HG02938 (cell line): ENCODE measurements at regions not wholly inside any gene's neighbourhood (a gene's known extent, or its start where the extent isn't known, plus 50 kb on each side); places are given as distances from the start of the nearest gene placed in this dataset.

ENCODE experiments used
- ATAC-seq: cut with Tn5 transposase; IDR thresholded peaks from one replicate; pipeline ENCODE4 v1.9.1; 2021; ENCODE audit warnings: mild to moderate bottlenecking, moderate library complexity; ENCODE audit not compliant: unreplicated experiment

- no peak for ATAC-seq
These were observed 113.7 kb upstream of the KLHL29 start for GRCh38 chr2:23271230-23271629.

- ATAC-seq = no peak
These were observed 111.2 kb upstream of the KLHL29 start for GRCh38 chr2:23273786-23274185.

DNA sequence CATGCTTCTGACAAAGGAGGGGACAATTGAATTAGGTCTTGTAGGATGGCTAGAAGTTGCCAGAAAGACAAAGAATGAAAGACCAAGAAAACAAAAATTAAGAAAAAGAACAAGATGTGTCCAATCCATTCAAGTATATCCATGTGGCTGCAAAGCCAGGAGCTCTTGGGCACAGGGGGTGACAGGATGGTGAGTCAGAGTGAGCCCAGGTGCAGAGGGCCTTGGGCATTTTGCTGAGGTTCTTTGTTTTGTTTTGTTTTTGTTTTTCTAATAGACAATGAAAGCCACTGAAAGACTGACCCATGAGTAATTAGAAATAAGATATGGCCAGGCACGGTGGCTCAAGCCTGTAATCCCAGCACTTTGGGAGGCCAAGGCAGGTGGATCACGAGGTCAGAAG, 104.6 kb upstream of the KLHL29 start:
- ATAC-seq = no peak

GRCh38 chr2:23283653-23284052, 101.3 kb upstream of the KLHL29 start:
- ATAC-seq = no peak

DNA sequence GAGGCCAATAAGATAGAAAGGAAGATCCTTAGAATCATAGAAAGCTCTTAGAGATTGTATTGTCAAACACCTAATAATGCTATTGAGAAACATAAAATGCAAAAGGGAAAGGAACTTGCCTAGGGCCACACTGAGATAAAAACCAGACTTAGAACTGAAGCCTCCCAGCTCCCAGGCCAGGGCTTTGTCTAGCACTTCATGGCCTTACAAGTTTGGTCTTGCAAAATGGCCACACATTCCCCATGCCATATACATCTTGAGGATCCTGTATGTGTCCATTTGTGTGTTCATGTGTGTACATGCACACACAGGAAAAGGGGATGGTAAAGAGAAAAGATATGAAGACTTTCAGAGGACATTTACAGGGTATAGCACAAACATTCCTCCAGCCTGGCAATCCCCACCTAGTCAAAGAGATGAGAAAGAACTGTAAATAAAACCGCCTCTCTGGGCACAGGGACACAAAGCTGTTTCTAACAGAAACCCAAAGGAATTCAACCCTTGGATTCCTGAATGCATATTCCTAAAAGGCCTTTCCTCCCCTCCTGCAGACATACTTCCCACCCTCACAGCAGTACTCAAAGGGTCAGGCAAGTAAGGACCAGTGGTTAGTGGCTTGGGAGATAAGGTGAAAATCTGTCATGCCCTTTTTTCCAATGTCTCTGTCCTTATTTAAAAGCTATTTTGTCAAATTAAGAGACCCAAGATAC, 99.7 kb upstream of the KLHL29 start:
- ATAC-seq = no peak

- ATAC-seq = no peak
These were observed 98.8 kb upstream of the KLHL29 start for GRCh38 chr2:23286031-23286757.

- no peak for ATAC-seq
These were observed 97.9 kb upstream of the KLHL29 start for GRCh38 chr2:23286758-23287704.

DNA sequence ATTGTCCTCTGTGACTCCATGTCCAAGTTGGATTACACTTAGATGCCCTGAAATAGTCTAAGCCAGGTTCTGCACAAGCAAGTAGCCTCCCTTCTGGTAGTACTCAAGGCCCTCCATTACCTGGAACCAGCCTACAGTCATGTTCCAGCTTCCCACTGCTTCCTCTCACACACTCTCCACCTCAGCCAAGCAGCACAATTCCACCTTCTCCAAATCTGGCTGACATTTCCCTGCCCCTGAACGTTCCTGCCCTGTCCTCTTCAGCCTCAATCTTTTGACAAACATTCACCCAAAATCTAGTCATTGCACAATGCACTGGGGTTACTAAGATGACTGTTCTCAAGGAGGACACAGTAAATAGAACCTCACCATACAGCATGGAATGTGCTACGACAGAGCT, 95.3 kb upstream of the KLHL29 start:
- no peak for ATAC-seq

- no peak for ATAC-seq
These were observed 93.7 kb upstream of the KLHL29 start for GRCh38 chr2:23291239-23291638.

- no peak for ATAC-seq
These were observed 93.0 kb upstream of the KLHL29 start for GRCh38 chr2:23292024-23292423.

DNA sequence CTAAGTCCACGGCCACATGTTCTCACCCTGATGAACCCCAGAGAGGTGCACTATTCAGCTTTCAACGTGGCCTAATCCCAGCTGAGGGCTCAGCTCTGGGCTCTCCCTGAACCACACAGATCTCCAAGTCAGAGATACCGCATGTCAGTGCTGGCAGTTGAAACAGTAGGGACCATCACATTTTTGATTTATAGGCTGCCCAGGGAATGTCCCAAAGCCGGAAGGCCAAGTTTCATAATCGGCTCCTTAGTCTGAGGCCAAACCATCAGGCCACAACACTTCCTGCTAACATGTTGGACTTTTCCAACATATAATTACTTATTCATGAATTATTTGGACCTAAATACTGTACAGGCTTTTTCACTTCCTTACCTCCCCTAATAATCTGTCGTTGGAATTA, 91.9 kb upstream of the KLHL29 start:
- ATAC-seq = no peak

- no peak for ATAC-seq
These were observed 91.2 kb upstream of the KLHL29 start for GRCh38 chr2:23293731-23294130.

DNA sequence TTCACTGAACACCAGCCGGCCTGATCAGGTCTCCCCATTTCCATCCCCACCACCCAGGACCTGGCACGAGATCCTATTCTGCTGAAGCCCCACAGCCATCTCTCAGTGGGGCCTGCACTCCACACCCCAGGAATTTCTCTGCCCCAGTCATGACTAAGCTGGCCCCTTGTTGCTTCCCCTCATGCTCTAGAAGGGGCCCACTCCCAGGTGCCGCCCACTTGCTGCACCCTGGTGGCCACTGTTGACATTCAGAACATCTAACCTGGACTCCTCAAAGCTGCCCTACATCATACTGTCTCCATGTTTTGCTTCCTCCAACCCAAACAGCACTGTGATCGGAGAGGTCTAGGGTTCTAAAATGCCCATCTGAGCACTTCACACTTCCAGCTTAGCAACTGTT, 90.7 kb upstream of the KLHL29 start:
- ATAC-seq = no peak

- ATAC-seq = no peak
These were observed 88.3 kb upstream of the KLHL29 start for GRCh38 chr2:23296691-23297090.

DNA sequence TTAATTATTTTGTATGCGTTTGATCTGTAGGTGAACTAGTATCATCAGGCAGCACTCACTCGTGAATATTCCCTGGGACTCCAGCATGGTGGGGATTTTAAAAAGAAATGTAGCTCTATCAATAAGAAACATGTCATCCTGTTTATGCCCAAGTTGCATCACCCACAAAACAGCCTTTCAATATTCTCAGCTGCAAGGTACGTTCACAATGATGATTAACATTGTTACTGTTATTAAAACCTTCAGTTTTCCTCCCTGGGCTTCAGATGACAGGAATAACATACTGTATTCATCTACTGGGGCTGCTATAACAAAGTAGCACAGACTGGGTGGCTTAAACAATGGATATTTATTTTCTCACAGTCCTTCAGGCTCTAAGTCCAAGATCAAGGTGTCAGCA, 87.9 kb upstream of the KLHL29 start:
- no peak for ATAC-seq

GRCh38 chr2:23298551-23298950, 86.4 kb upstream of the KLHL29 start:
- ATAC-seq = no peak

DNA sequence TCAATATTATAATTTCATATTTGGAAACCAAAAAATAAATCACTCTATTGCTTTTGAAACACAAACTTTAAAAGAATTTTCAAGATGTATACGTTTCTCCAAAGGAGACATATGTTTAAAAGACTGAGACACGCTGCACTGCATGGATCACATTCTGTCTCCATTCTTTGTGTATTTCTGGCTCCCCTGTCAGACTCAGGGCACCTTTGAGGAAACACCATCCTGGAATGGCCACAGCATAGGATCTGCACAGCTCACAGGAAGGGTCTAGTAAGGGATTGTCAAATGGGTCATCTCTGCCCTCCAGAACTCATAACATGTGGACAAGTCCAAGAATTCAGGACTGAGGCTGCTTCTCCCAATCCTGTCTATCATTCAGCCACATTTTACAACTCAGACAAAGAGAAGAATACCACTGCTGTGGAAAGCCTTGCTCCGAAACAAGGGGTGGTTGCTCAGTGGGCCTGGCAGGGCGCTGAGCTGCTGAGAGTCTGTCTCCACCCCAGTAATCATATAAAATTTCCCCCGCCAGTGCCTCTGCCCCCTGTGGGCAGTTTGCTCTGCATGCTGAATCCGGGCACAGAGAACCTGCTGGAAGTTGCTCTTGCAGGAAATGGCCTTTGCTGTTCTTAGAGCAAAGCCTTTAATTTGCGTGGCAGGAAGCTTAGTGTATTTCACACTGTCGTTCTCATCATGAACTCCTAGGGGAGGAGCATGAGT, 85.3 kb upstream of the KLHL29 start:
- no peak for ATAC-seq

GRCh38 chr2:23301136-23301535, 83.8 kb upstream of the KLHL29 start:
- ATAC-seq = no peak

GRCh38 chr2:23302591-23302990, 82.4 kb upstream of the KLHL29 start:
- ATAC-seq = no peak

DNA sequence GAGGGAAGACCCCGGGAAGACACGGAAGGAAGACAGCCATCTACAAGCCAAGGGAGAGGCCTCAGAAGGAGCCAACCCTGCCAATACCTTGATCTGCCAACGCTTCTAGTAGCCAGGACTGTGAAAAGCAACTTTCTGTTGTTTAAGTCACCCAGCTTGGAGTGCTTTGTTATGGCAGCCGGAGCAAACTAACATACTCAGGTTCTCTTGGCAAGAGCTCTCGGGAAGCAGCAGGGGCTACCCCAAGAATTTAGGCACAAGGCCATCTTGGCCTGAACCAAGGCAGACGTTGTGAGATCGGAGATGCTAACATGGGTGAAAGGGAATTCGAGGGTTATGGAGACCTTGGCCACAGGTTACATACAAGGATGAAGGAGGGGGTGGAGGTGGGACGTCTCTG, 78.6 kb upstream of the KLHL29 start:
- no peak for ATAC-seq

- ATAC-seq = no peak
These were observed 73.8 kb upstream of the KLHL29 start for GRCh38 chr2:23311186-23311585.
